ENCODE measurements at regions not wholly inside any gene's neighbourhood (a gene's known extent, or its start where the extent isn't known, plus 50 kb on each side); places are given as distances from the start of the nearest gene placed in this dataset.

GRCh38 chr4:111994392-111994791 is 150.9 kb upstream of the FAM241A start:
- no peak for TF ChIP-seq EZH2phosphoT487 (IDR thresholded peaks at IDR 0.05; ENCODE audit: borderline replicate concordance, low read depth, low read length)
- no peak for TF ChIP-seq CTCF (conservative IDR thresholded peaks at IDR 0.05; ENCODE audit: low read length)
- ChIA-PET CTCF (ENCODE audit: unreplicated experiment) (no interaction called here), POLR2A (interaction anchor here (0.7 to 1.6 kb wide), 4 partner anchors 11 to 225 kb away, joined by 3 to 4 read pairs (median 4); no protein-coding TSS in a partner anchor)
- no TSS peak for BruUV-seq (replicated peaks)
- Histone ChIP-seq H3K36me3 (ENCODE audit: insufficient read depth, low read length) (no peaks in the 10 kb centered on the region), H3K27ac (ENCODE audit: low read depth, low read length, poor library complexity, severe bottlenecking) (no peak overlapping the region), H3K4me3 (ENCODE audit: low read depth, low read length, poor library complexity, severe bottlenecking) (no peak overlapping the region), H4K20me1 (ENCODE audit: insufficient read depth, low read length) (no peaks in the 10 kb centered on the region), H3K9me2 (ENCODE audit: insufficient read depth, low read length) (no peaks in the 10 kb centered on the region), H3K4me2 (ENCODE audit: low read length) (no peak overlapping the region), H3K79me2 (ENCODE audit: insufficient read depth, low read depth, low read length) (no peaks in the 10 kb centered on the region), H3K9me3 (ENCODE audit: low read length) (no peaks in the 10 kb centered on the region), H3K4me1 (ENCODE audit: insufficient read depth, low read length, poor library complexity, severe bottlenecking) (peaks cover 7% of the 10 kb centered on the region), H2AFZ (ENCODE audit: low read length) (no peak overlapping the region)
- intact Hi-C loops (cut with micrococcal nuclease; ENCODE audit: unreplicated experiment) = no loop called here
- DNase-seq (ENCODE audit: low spot score) = no peak

GRCh38 chr4:111997785-111998184 is 147.5 kb upstream of the FAM241A start:
- Histone ChIP-seq H3K4me1 (ENCODE audit: insufficient read depth, low read length, poor library complexity, severe bottlenecking) (no peaks in the 10 kb centered on the region), H3K27ac (ENCODE audit: low read depth, low read length, poor library complexity, severe bottlenecking) (no peak overlapping the region), H3K9me2 (ENCODE audit: insufficient read depth, low read length) (no peaks in the 10 kb centered on the region), H3K4me2 (ENCODE audit: low read length) (no peak overlapping the region), H3K79me2 (ENCODE audit: insufficient read depth, low read depth, low read length) (no peaks in the 10 kb centered on the region), H3K9me3 (ENCODE audit: low read length) (no peaks in the 10 kb centered on the region), H2AFZ (ENCODE audit: low read length) (no peak overlapping the region), H3K4me3 (ENCODE audit: low read depth, low read length, poor library complexity, severe bottlenecking) (no peak overlapping the region), H4K20me1 (ENCODE audit: insufficient read depth, low read length) (no peaks in the 10 kb centered on the region), H3K36me3 (ENCODE audit: insufficient read depth, low read length) (no peaks in the 10 kb centered on the region)
- CTCF ChIA-PET (ENCODE audit: unreplicated experiment) = no interaction called here
- no peak for TF ChIP-seq EZH2phosphoT487 (IDR thresholded peaks at IDR 0.05; ENCODE audit: borderline replicate concordance, low read depth, low read length)
- TF ChIP-seq CTCF (conservative IDR thresholded peaks at IDR 0.05; ENCODE audit: low read length) = no peak
- no TSS peak for BruUV-seq (replicated peaks)
- intact Hi-C loops (cut with micrococcal nuclease; ENCODE audit: unreplicated experiment) = no loop called here
- POLR2A ChIA-PET = interaction anchor here (0.6 kb wide), 1 partner anchor 53 kb away, joined by 3 read pairs; no protein-coding TSS in a partner anchor
- no peak for DNase-seq (ENCODE audit: low spot score)

GRCh38 chr4:111999801-112000200 is 145.5 kb upstream of the FAM241A start:
- POLR2A ChIA-PET = interaction anchor here (1.5 kb wide), 1 partner anchor 10 kb away, joined by 4 read pairs; no protein-coding TSS in a partner anchor

More at GRCh38 chr4:111999801-112000200, 145.5 kb upstream of the FAM241A start:
- no peak overlapping the region for H3K4me3 ChIP-seq (ENCODE audit: low read depth, low read length, poor library complexity, severe bottlenecking)
- no peaks in the 10 kb centered on the region for H3K9me2 ChIP-seq (ENCODE audit: insufficient read depth, low read length)
- intact Hi-C loops (cut with micrococcal nuclease; ENCODE audit: unreplicated experiment) = no loop called here
- H3K4me1 ChIP-seq (ENCODE audit: insufficient read depth, low read length, poor library complexity, severe bottlenecking) = no peaks in the 10 kb centered on the region
- H3K27ac ChIP-seq (ENCODE audit: low read depth, low read length, poor library complexity, severe bottlenecking) = no peak overlapping the region
- BruUV-seq (replicated peaks) = no TSS peak
- TF ChIP-seq CTCF (conservative IDR thresholded peaks at IDR 0.05; ENCODE audit: low read length) (no peak), EZH2phosphoT487 (IDR thresholded peaks at IDR 0.05; ENCODE audit: borderline replicate concordance, low read depth, low read length) (no peak)
- H3K36me3 ChIP-seq (ENCODE audit: insufficient read depth, low read length) = no peaks in the 10 kb centered on the region
- no peak overlapping the region for H2AFZ ChIP-seq (ENCODE audit: low read length)
- H3K9me3 ChIP-seq (ENCODE audit: low read length) = no peaks in the 10 kb centered on the region
- CTCF ChIA-PET (ENCODE audit: unreplicated experiment) = no interaction called here
- no peak overlapping the region for H3K4me2 ChIP-seq (ENCODE audit: low read length)
- DNase-seq (ENCODE audit: low spot score) = no peak
- H4K20me1 ChIP-seq (ENCODE audit: insufficient read depth, low read length) = no peaks in the 10 kb centered on the region
- H3K79me2 ChIP-seq (ENCODE audit: insufficient read depth, low read depth, low read length) = no peaks in the 10 kb centered on the region

All from OCI-LY7 (cell line).